ENCODE measurements at regions not wholly inside any gene's neighbourhood (a gene's known extent, or its start where the extent isn't known, plus 50 kb on each side); places are given as distances from the start of the nearest gene placed in this dataset.

GRCh38 chr5:166499447-166500240 lies 1791.8 kb upstream of the WWC1 start:
- Histone ChIP-seq H3K9me2 (ENCODE audit: insufficient read depth, low read length) (no peaks in the 10 kb centered on the region), H3K4me2 (ENCODE audit: low read length) (no peak overlapping the region), H3K36me3 (ENCODE audit: insufficient read depth, low read length) (no peaks in the 10 kb centered on the region), H3K9ac (ENCODE audit: low read length) (no peak overlapping the region), H3K27ac (ENCODE audit: low read length) (no peak overlapping the region), H3K4me3 (ENCODE audit: low read length) (no peak overlapping the region), H3K79me2 (replicated peaks; ENCODE audit: insufficient read depth, low read length) (no peaks in the 10 kb centered on the region), H3K27me3 (ENCODE audit: insufficient read depth, low read depth, low read length) (no peaks in the 10 kb centered on the region), H4K20me1 (ENCODE audit: insufficient read depth) (no peaks in the 10 kb centered on the region), H3K9me3 (ENCODE audit: low read length) (no peaks in the 10 kb centered on the region), H3F3A (ENCODE audit: insufficient read depth, low read length, poor library complexity, severe bottlenecking) (no peaks in the 10 kb centered on the region), H2AFZ (ENCODE audit: low read depth, low read length) (no peak overlapping the region)
- TF ChIP-seq REST (IDR thresholded peaks at IDR 0.05; ENCODE audit: borderline replicate concordance): no peak
- no peak for TF ChIP-seq EZH2 (IDR thresholded peaks at IDR 0.05; ENCODE audit: borderline replicate concordance, insufficient read depth, low read length, poor library complexity, severe bottlenecking)
- TF ChIP-seq MXI1 (conservative IDR thresholded peaks at IDR 0.05; ENCODE audit: poor library complexity, severe bottlenecking): no peak
- TF ChIP-seq SMC3 (conservative IDR thresholded peaks at IDR 0.05; ENCODE audit: poor library complexity): no peak
- no peak for TF ChIP-seq CTCF (IDR thresholded peaks at IDR 0.05; ENCODE audit: poor library complexity, severe bottlenecking)
- no peak for TF ChIP-seq POLR2AphosphoS5 (IDR thresholded peaks at IDR 0.05)
- TF ChIP-seq RAD21 (conservative IDR thresholded peaks at IDR 0.05): no peak
- no peak for TF ChIP-seq TAF1 (IDR thresholded peaks at IDR 0.05; ENCODE audit: low read depth)
- no peak for TF ChIP-seq EP300 (conservative IDR thresholded peaks at IDR 0.05; ENCODE audit: poor library complexity, severe bottlenecking)

- Histone ChIP-seq H4K20me1 (ENCODE audit: insufficient read depth) (no peaks in the 10 kb centered on the region), H3K9me3 (ENCODE audit: low read length) (no peaks in the 10 kb centered on the region), H3K36me3 (ENCODE audit: insufficient read depth, low read length) (no peaks in the 10 kb centered on the region), H3K9me2 (ENCODE audit: insufficient read depth, low read length) (no peaks in the 10 kb centered on the region), H3K27me3 (ENCODE audit: insufficient read depth, low read depth, low read length) (no peaks in the 10 kb centered on the region), H3K79me2 (replicated peaks; ENCODE audit: insufficient read depth, low read length) (no peaks in the 10 kb centered on the region), H3K27ac (ENCODE audit: low read length) (no peak overlapping the region), H3K9ac (ENCODE audit: low read length) (no peak overlapping the region), H3K4me3 (ENCODE audit: low read length) (no peak overlapping the region), H3K4me2 (ENCODE audit: low read length) (no peak overlapping the region), H2AFZ (ENCODE audit: low read depth, low read length) (no peak overlapping the region), H3F3A (ENCODE audit: insufficient read depth, low read length, poor library complexity, severe bottlenecking) (no peaks in the 10 kb centered on the region)
- TF ChIP-seq RAD21 (conservative IDR thresholded peaks at IDR 0.05) (no peak), EP300 (conservative IDR thresholded peaks at IDR 0.05; ENCODE audit: poor library complexity, severe bottlenecking) (no peak), MXI1 (conservative IDR thresholded peaks at IDR 0.05; ENCODE audit: poor library complexity, severe bottlenecking) (no peak), REST (IDR thresholded peaks at IDR 0.05; ENCODE audit: borderline replicate concordance) (no peak), SMC3 (conservative IDR thresholded peaks at IDR 0.05; ENCODE audit: poor library complexity) (no peak), TAF1 (IDR thresholded peaks at IDR 0.05; ENCODE audit: low read depth) (no peak), CTCF (IDR thresholded peaks at IDR 0.05; ENCODE audit: poor library complexity, severe bottlenecking) (no peak), EZH2 (IDR thresholded peaks at IDR 0.05; ENCODE audit: borderline replicate concordance, insufficient read depth, low read length, poor library complexity, severe bottlenecking) (no peak), POLR2AphosphoS5 (IDR thresholded peaks at IDR 0.05) (no peak)
These were observed 1787.9 kb upstream of the WWC1 start for GRCh38 chr5:166503506-166503905.
